NB4 (cell line): ENCODE measurements at regions not wholly inside any gene's neighbourhood (a gene's known extent, or its start where the extent isn't known, plus 50 kb on each side); places are given as distances from the start of the nearest gene placed in this dataset.

Source experiments
- DNase-seq: peaks from one replicate; pipeline ENCODE4 v3.0.0; 2010; ENCODE audit warnings: low read depth
- H3K4me3 ChIP-seq: one replicate; pipeline ENCODE4 v1.5.1; 2011; ENCODE audit warnings: mild to moderate bottlenecking, low read depth, low read length, moderate library complexity
- CTCF ChIP-seq: IDR thresholded peaks from one replicate; pipeline ENCODE4 v1.5.1; 2012; ENCODE audit warnings: low read depth, low read length
- MAX ChIP-seq: IDR thresholded peaks from 2 replicates; pipeline ENCODE4 v1.6.1; 2011; ENCODE audit warnings: low read depth, low read length
- MYC ChIP-seq: IDR thresholded peaks from 2 replicates; pipeline ENCODE4 v1.6.1; 2011; ENCODE audit warnings: low read depth, low read length
- POLR2A ChIP-seq: IDR thresholded peaks from 2 replicates; pipeline ENCODE4 v1.6.1; 2011; ENCODE audit warnings: mild to moderate bottlenecking; ENCODE audit not compliant: insufficient read length; ENCODE audit errors: extremely low read depth

GRCh38 chr3:146322216-146322817, 71.4 kb upstream of the PLSCR4 start:
- no peak overlapping the region for H3K4me3 ChIP-seq
- TF ChIP-seq POLR2A: no peak
- no peak for TF ChIP-seq CTCF
- no peak for TF ChIP-seq MAX
- no peak for TF ChIP-seq MYC
- no peak for DNase-seq

- TF ChIP-seq MYC (no peak), MAX (no peak), CTCF (no peak), POLR2A (no peak)
- no peak for DNase-seq
- no peak overlapping the region for H3K4me3 ChIP-seq
These were observed 64.0 kb upstream of the PLSCR4 start for GRCh38 chr3:146314871-146315270.

- DNase-seq: no peak
- TF ChIP-seq CTCF (no peak), MYC (no peak), POLR2A (no peak), MAX (no peak)
- H3K4me3 ChIP-seq: no peak overlapping the region
These were observed 62.8 kb upstream of the PLSCR4 start for GRCh38 chr3:146313746-146314111.

- DNase-seq: no peak
- TF ChIP-seq POLR2A (no peak), CTCF (no peak), MAX (no peak), MYC (no peak)
- H3K4me3 ChIP-seq: no peak overlapping the region
These were observed 62.3 kb upstream of the PLSCR4 start for GRCh38 chr3:146313031-146313745.

- TF ChIP-seq POLR2A (no peak), MYC (no peak), CTCF (no peak), MAX (no peak)
- no peak for DNase-seq
- H3K4me3 ChIP-seq: no peak overlapping the region
These were observed 57.8 kb upstream of the PLSCR4 start for GRCh38 chr3:146308682-146309081.
